Activated naive CD4-positive, alpha-beta T cell treated with anti-CD3 and anti-CD28 coated beads for 36 hours (primary cell): ENCODE measurements at regions not wholly inside any gene's neighbourhood (a gene's known extent, or its start where the extent isn't known, plus 50 kb on each side); places are given as distances from the start of the nearest gene placed in this dataset.
"Not testable (repeated sequence)": the region's sequence is repeated elsewhere in the genome, so short reads cannot be mapped to it uniquely, and the experiment has no call there.

ENCODE experiments used
- CTCF ChIA-PET: fragments of 350-600 bp; sonication (Branson Sonifier 250); formaldehyde crosslinking; loops from one replicate; lab custom pipeline; 2021; ENCODE audit warnings: antibody characterized with exemption; lab: Charles Lee
- DNase-seq: peaks from one replicate; pipeline ENCODE4 v3.0.0-alpha.2; 2020
- H3K27ac Mint-ChIP-seq: one replicate; pipeline ENCODE4 v1.8.0; 2021; ENCODE audit warnings: mild to moderate bottlenecking, mixed read lengths
- H3K27me3 Mint-ChIP-seq: one replicate; pipeline ENCODE4 v1.8.0; 2021; ENCODE audit warnings: low read depth, mixed read lengths
- H3K36me3 Mint-ChIP-seq: one replicate; pipeline ENCODE4 v1.8.0; 2021; ENCODE audit warnings: low read depth, mixed read lengths
- H3K4me1 Mint-ChIP-seq: one replicate; pipeline ENCODE4 v1.8.0; 2021; ENCODE audit warnings: low read depth, mixed read lengths
- H3K4me3 Mint-ChIP-seq: one replicate; pipeline ENCODE4 v1.8.0; 2021; ENCODE audit warnings: mild to moderate bottlenecking, moderate library complexity, mixed read lengths
- H3K9me3 Mint-ChIP-seq: one replicate; pipeline ENCODE4 v1.8.0; 2021; ENCODE audit warnings: mixed read lengths
- intact Hi-C: fragments of 100-400 bp; cut with micrococcal nuclease; formaldehyde crosslinking; loops from one replicate; pipeline ENCODE4 v1.15.1; 2023

- no peak for DNase-seq
- intact Hi-C loops: no loop called here
- H3K4me3 Mint-ChIP-seq: no peak overlapping the region
- no peak overlapping the region for H3K27ac Mint-ChIP-seq
- H3K36me3 Mint-ChIP-seq: no peaks in the 10 kb centered on the region
- peaks cover 8% of the 10 kb centered on the region for H3K9me3 Mint-ChIP-seq
- peaks cover 2% of the 10 kb centered on the region for H3K27me3 Mint-ChIP-seq
- CTCF ChIA-PET: no interaction called here
- no peaks in the 10 kb centered on the region for H3K4me1 Mint-ChIP-seq
Observed at GRCh38 chr2:72078773-72079172, 68.9 kb downstream of the CYP26B1 start.

GRCh38 chr2:72077702-72078169 is 69.9 kb downstream of the CYP26B1 start:
- H3K27ac Mint-ChIP-seq: no peak overlapping the region
- no peak overlapping the region for H3K4me3 Mint-ChIP-seq
- H3K27me3 Mint-ChIP-seq: peaks cover 2% of the 10 kb centered on the region
- H3K4me1 Mint-ChIP-seq: no peaks in the 10 kb centered on the region
- no peak for DNase-seq
- intact Hi-C loops: no loop called here
- CTCF ChIA-PET: no interaction called here
- peaks cover 16% of the 10 kb centered on the region for H3K9me3 Mint-ChIP-seq
- H3K36me3 Mint-ChIP-seq: no peaks in the 10 kb centered on the region

- H3K27me3 Mint-ChIP-seq, DNase-seq, H3K36me3 Mint-ChIP-seq, intact Hi-C loops, H3K27ac Mint-ChIP-seq, H3K4me1 Mint-ChIP-seq, CTCF ChIA-PET, H3K4me3 Mint-ChIP-seq: not testable (repeated sequence)
- peaks cover 16% of the 10 kb centered on the region for H3K9me3 Mint-ChIP-seq
Observed at GRCh38 chr2:72073373-72073772, 74.3 kb downstream of the CYP26B1 start.

GRCh38 chr2:72064197-72064596 is 83.5 kb downstream of the CYP26B1 start:
- DNase-seq, H3K36me3 Mint-ChIP-seq, H3K27ac Mint-ChIP-seq, intact Hi-C loops, H3K9me3 Mint-ChIP-seq, CTCF ChIA-PET, H3K4me3 Mint-ChIP-seq, H3K4me1 Mint-ChIP-seq, H3K27me3 Mint-ChIP-seq: not testable (repeated sequence)

- CTCF ChIA-PET: no interaction called here
- H3K27me3 Mint-ChIP-seq: peaks cover 7% of the 10 kb centered on the region
- no peaks in the 10 kb centered on the region for H3K4me1 Mint-ChIP-seq
- no peak overlapping the region for H3K4me3 Mint-ChIP-seq
- H3K36me3 Mint-ChIP-seq: no peaks in the 10 kb centered on the region
- intact Hi-C loops: no loop called here
- H3K27ac Mint-ChIP-seq: no peak overlapping the region
- no peak for DNase-seq
- peaks cover 1% of the 10 kb centered on the region for H3K9me3 Mint-ChIP-seq
Observed at GRCh38 chr2:72062336-72062735, 85.3 kb downstream of the CYP26B1 start.

- Mint-ChIP-seq H3K36me3 (no peaks in the 10 kb centered on the region), H3K9me3 (no peaks in the 10 kb centered on the region), H3K4me3 (no peak overlapping the region), H3K4me1 (no peaks in the 10 kb centered on the region), H3K27me3 (peaks cover 4% of the 10 kb centered on the region), H3K27ac (no peak overlapping the region)
- DNase-seq: no peak
- CTCF ChIA-PET: no interaction called here
- intact Hi-C loops: no loop called here
Observed at GRCh38 chr2:72057308-72057707, 90.4 kb downstream of the CYP26B1 start.

GRCh38 chr2:72051971-72052505 is 95.6 kb downstream of the CYP26B1 start:
- Mint-ChIP-seq H3K27me3 (peaks cover 2% of the 10 kb centered on the region), H3K36me3 (peaks cover 1% of the 10 kb centered on the region), H3K4me1 (no peaks in the 10 kb centered on the region), H3K27ac (no peak overlapping the region), H3K4me3 (no peak overlapping the region), H3K9me3 (peaks cover 2% of the 10 kb centered on the region)
- CTCF ChIA-PET: no interaction called here
- no peak for DNase-seq
- intact Hi-C loops: no loop called here

GRCh38 chr2:72051204-72051603 is 96.5 kb downstream of the CYP26B1 start:
- CTCF ChIA-PET: interaction anchor here (0.7 kb wide), 1 partner anchor 110 kb away, joined by 3 read pairs; no protein-coding TSS in a partner anchor
- Mint-ChIP-seq H3K27me3 (peaks cover 4% of the 10 kb centered on the region), H3K36me3 (peaks cover 1% of the 10 kb centered on the region), H3K27ac (no peak overlapping the region), H3K9me3 (peaks cover 2% of the 10 kb centered on the region), H3K4me1 (no peaks in the 10 kb centered on the region), H3K4me3 (no peak overlapping the region)
- intact Hi-C loops: no loop called here
- no peak for DNase-seq

- no peaks in the 10 kb centered on the region for H3K4me1 Mint-ChIP-seq
- intact Hi-C loops: no loop called here
- DNase-seq: no peak
- no peak overlapping the region for H3K27ac Mint-ChIP-seq
- H3K36me3 Mint-ChIP-seq: peaks cover 1% of the 10 kb centered on the region
- H3K27me3 Mint-ChIP-seq: peaks cover 4% of the 10 kb centered on the region
- H3K9me3 Mint-ChIP-seq: peaks cover 2% of the 10 kb centered on the region
- CTCF ChIA-PET: interaction anchor here (0.7 kb wide), 1 partner anchor 111 kb away, joined by 3 read pairs; no protein-coding TSS in a partner anchor
- H3K4me3 Mint-ChIP-seq: no peak overlapping the region
Observed at GRCh38 chr2:72050734-72051133, 96.9 kb downstream of the CYP26B1 start.

- intact Hi-C loops: no loop called here
- H3K27me3 Mint-ChIP-seq: peaks cover 4% of the 10 kb centered on the region
- no peaks in the 10 kb centered on the region for H3K4me1 Mint-ChIP-seq
- CTCF ChIA-PET: no interaction called here
- no peak overlapping the region for H3K27ac Mint-ChIP-seq
- peaks cover 3% of the 10 kb centered on the region for H3K36me3 Mint-ChIP-seq
- no peak overlapping the region for H3K4me3 Mint-ChIP-seq
- peaks cover 4% of the 10 kb centered on the region for H3K9me3 Mint-ChIP-seq
- no peak for DNase-seq
Observed at GRCh38 chr2:72048881-72049477, 98.7 kb downstream of the CYP26B1 start.

- H3K4me3 Mint-ChIP-seq: no peak overlapping the region
Observed at GRCh38 chr2:72043985-72044384, 103.7 kb downstream of the CYP26B1 start.

GRCh38 chr2:72041638-72042111 is 106.0 kb downstream of the CYP26B1 start:
- Mint-ChIP-seq H3K36me3 (peaks cover 1% of the 10 kb centered on the region), H3K27me3 (peaks cover 8% of the 10 kb centered on the region), H3K4me1 (no peaks in the 10 kb centered on the region), H3K9me3 (peaks cover 6% of the 10 kb centered on the region), H3K4me3 (no peak overlapping the region), H3K27ac (no peak overlapping the region)
- DNase-seq: no peak
- CTCF ChIA-PET: no interaction called here
- intact Hi-C loops: no loop called here

More at GRCh38 chr2:72043985-72044384, 103.7 kb downstream of the CYP26B1 start:
- H3K9me3 Mint-ChIP-seq: peaks cover 8% of the 10 kb centered on the region
- CTCF ChIA-PET: no interaction called here
- H3K4me1 Mint-ChIP-seq: no peaks in the 10 kb centered on the region
- H3K27me3 Mint-ChIP-seq: peaks cover 8% of the 10 kb centered on the region
- H3K36me3 Mint-ChIP-seq: peaks cover 3% of the 10 kb centered on the region
- intact Hi-C loops: no loop called here
- no peak overlapping the region for H3K27ac Mint-ChIP-seq
- DNase-seq: no peak
